Left lobe of liver (tissue), 2 donors: ENCODE measurements at regions not wholly inside any gene's neighbourhood (a gene's known extent, or its start where the extent isn't known, plus 50 kb on each side); places are given as distances from the start of the nearest gene placed in this dataset.
A peak's percentile ranks its signal among the peaks of the same experiment; 100 is the strongest.

Source experiments
- ATAC-seq: fragments of 200-7000 bp; cut with Tn5 transposase; one replicate; pipeline ENCODE4 v1.9.1; 2020; ENCODE audit warnings: mild to moderate bottlenecking, moderate library complexity
- DNase-seq: peaks from one replicate; pipeline ENCODE4 v3.0.0-alpha.2; 2020; ENCODE audit warnings: low spot score
- donor health status: DM: no; HTN: no; CAD: no; lungs with moderate emphysema.
- donor health status: DM: no; HTN: yes; CAD: no.

DNA sequence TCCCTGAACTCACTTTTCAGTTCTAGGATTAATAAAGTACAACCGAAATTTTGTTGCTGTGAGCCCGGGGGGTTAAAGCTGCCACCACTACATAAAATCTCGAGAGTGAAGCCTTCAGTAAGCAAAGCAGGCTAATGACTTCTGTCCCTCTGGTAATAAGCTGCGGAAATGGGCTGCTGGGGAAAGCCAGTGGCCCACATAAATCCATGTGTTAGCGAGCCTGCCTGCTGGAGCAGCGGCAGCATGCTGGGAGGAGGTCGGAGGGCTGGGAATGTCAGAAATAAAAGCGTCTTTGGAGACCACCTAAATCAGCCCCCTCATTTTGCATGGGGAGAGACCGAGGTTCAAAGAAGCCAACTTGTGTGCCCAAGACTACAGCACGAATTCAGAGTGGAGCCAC is 371.7 kb downstream of the TNS1 start:
- no peak for DNase-seq

DNA sequence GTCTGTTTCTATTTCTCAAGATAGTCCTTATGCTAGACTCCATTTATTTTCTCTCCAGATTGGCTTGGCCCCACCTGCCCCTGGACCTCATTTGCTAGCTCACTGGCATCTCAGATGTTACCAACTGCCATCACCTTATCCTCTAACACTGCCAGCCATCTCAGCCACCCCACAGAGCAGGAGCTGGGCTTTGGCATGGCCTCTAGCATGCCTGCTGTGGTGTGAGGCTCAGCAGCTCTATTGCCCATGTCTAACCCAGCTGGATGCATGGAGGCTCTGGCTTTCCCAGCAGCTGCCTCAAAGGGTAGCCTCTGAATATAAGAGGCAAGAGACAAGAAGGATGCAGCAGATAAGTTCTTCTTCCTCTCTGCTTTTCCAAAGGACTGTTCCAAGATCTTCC is 373.4 kb downstream of the TNS1 start:
- DNase-seq (no peak), ATAC-seq (no peak)

More for the DNA sequence above, 371.7 kb downstream of the TNS1 start:
- ATAC-seq = no peak

DNA sequence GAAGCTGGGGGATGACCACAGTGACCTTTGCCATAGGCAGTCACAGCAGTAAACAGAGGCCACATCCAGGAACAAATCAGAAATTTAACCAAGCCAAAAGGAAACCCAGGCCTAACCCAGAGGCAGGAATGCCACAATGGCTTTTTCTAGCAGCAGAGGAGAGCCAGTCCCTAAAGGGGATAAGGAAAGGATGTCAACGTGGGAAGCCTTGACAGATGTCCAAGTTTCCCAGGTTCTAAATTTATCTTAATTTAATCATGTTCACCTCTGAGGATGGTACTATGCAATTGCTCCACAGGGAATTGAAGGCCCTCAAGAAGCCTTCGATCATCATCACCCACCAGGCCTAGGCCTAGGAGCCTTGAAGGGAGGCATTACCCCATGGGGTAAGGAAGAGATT is 374.7 kb downstream of the TNS1 start:
- no peak for ATAC-seq
- no peak for DNase-seq

DNA sequence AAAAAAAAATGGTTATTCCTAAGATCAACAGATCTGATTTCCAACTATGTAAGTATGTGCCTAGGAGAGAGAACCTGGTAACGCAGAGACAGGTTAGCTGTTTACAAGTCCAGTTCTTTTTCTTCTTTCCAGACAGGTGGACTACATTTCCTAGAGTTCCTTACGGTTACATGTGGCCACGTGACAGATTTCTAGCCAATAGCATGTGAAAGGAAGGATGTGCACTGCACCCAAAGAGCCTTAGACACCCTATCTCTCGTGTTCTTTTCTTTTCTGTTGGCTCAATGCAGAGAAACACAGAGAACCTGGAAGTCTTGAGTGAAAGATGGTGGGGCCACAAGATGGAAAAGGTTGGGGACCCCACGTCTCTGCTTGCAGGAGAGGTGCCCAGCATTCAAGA is 375.9 kb downstream of the TNS1 start:
- ATAC-seq (no peak), DNase-seq (no peak)

DNA sequence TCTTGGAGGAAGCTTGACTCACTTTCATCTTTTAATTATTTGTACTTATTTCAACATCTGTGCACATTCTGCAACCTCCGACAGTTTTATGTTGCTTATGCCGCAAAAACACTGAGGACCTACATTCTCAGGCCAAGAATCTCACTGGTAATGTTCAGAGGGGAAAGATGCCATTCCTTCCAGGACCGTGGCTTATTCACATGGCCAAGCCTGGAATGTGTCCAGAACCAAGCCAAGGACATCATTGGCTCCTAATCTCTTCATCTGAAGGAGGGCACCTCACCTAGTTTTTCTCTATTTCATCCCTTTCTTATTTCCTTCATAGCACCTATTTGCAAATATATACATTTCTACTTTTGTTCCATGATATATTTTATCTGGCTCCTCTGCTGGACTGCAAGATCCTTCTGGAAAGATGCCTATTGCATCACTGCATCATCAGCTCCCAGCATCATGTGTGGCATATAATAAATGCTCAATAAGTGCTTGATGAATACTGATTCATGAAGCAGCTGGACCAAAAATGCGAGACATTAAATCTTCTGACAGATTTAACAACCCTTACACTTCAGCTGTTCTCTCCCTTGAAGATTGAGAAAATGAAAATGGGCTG is 377.1 kb downstream of the TNS1 start:
- ATAC-seq = no peak
- no peak for DNase-seq

DNA sequence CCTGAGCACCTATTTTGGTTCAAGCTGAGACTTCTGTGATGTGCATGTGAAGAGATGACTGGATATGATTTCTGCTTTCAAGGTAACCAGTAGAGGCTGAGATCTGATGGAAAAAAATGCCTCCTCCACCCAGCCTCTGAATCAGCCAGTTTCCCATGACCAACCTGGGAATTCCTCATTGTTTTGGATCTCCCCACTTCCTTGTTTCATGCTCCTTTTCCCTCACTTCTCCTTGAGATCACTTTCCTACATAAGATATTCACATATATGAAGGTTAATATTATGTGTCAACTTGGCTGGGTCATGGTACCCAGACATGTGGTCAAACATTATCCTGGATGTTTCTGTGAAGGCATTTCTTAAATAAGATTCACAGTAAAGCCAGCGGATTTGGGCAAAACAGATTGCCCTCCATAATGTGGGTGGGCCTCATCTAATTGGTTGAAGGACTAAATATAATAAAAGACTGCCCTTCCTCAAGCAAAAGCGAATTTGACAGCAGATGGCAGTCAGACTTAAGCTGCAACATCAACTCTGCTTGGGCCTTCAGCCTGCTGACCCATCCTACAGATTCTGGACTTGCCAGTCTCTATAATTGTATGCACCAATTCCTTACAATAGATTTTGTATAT is 379.4 kb downstream of the TNS1 start:
- ATAC-seq = no peak
- no peak for DNase-seq

DNA sequence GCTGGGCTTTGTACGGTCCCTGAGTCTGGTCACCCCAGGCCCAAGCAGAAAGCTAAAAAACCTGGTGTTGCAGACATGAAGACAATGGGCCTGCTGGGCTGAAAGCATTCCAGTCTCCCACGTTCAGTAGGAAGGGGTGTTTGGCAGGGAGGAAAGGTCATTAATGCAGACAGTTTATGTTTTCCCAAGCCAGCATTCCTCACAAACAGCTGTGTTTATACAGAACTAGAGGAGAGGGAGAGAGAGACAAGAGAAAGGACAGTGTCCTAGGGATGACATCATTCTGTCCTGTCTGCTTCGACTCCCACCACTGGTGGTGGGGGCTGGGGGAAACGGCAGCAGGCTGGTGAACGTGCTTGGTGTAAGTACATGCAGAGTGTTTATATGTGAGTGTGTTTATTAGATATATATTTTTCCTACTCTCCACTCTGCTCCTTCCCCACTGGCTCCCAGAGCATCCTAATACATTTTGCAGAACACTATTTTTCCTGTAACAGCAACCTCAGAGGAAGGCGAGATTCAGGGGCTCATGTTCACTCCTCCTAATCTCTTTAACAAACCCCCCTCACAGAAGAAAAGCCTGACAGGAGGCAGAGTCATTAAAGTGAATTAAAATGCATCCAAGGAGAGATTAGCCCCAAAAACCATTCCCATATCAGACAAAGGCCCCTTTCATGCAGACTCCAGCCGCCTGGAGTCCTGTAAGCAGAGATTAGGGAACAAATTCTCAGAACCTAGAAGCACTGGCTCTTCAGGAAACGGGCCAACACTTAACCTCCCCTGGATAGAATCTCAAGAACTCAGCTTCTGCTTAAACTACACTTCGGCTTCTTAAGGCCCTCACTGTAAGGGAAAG is 380.4 kb downstream of the TNS1 start:
- ATAC-seq (peak; percentile 63), DNase-seq (no peak)

DNA sequence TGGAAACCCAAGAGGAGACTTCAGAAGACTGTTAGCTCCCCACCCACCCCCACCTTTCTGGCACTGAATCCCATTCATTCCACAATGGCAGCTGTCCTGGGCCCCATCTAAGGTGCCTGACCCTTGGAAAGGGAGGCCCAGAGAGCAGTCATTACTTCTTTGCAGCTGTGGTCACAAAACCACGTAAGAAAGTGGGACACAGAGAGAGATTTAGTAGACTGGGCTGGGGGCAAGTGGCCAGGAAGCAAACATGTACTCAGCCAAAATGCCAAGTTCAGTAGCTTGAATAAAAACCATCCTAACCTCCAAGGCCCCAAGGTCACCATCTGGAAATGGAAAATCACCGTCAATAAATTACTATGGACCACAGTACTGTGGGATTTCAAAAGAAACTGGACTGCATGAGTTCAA is 381.4 kb downstream of the TNS1 start:
- ATAC-seq (no peak), DNase-seq (no peak)

DNA sequence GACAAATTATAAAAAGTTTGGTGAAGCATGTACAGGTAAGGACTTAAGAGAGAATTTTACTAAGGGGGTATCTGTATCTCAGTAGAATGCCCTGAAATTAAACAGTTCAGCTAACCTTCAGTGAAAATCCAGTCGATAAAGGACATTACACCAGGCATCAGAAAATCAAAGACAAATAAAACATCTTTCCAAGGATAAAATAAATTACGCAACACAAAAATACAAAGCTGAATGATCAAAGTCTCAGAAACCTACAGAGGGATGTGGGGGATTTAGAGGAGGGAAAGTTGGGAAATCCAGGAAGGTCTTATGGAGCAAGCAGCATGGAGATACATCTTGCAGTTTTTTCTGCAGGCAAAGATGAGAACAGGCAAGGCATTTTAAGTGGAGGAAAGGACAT is 384.1 kb downstream of the TNS1 start:
- ATAC-seq (peak; percentile 14), DNase-seq (no peak)

DNA sequence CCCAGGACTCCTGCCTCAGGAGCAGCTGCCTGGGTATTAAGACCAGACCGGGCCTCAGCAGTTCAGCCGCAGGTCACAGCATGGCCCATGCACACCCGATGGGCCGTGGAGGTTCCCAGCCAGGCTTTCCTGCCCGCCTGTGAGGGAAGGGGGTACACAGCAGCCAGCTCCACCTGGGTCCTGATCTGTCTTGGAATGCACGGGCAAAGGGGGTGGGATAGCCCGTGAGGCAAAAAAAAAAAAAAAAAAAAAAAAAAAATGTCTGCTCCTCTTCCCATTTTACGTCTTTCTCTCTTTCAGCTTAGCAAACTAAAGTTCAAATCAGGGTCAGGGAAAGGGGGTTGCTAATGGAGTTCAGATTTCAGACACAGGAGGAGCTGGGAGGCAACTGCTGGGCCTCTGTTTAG is 385.2 kb downstream of the TNS1 start:
- no peak for DNase-seq

DNA sequence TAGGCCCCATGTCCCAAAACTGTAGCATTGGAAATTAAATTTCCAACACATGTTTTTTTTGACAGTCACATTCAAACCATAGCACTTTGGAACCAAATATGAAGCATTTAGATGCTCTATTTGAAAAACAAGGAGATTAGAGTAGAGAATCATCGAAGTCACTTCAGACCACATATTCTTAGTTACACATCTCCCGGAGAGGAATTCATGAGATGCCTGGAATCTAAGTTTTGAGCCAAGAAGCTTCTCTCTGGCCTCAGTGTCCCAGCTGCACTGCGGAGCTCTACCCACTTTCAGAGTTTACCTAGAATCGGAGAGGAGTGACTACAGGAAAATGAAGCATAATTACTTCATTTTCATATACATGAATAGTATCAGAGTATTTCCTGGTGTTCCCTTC is 385.9 kb downstream of the TNS1 start:
- no peak for DNase-seq
- no peak for ATAC-seq

More for the DNA sequence above, 385.2 kb downstream of the TNS1 start:
- no peak for ATAC-seq

DNA sequence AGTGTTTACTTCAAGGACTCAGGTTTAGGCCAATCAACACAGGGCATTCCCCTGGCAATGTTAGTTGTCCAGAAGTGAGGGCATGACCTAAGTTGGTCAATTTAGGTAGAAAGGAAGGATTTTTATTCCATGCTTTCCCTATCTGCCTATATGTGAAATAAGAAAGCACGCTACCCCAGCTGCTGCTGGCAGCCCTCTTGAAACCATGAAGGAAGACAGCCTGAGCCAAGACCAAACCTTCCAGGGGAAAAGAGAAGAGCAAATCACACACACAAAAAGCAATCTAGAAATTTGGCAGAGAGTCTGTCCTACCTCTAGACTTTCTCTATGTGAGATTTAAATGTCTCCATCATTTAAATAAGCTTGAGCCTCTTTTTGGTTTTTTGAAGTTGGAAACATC is 387.6 kb downstream of the TNS1 start:
- ATAC-seq (no peak), DNase-seq (no peak)

DNA sequence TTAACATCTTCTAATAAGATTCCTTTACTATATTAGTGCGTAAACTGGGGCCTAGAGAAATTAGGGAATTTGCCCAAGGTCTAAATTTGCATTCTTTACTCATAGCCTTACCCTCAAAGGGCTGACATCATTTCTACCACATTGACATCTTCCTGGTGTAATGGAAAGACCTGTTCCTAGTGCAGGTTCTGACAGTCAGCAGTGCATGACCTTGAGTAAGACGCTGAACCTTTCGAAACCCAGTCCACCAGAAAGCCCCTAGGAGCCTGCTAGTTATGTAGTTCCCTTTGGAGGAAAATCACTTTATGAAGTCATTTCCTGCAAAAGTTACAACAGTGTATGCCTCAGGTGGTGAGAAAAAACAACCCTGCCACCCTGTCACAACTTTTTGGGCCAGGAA is 388.3 kb downstream of the TNS1 start:
- ATAC-seq (no peak), DNase-seq (no peak)

DNA sequence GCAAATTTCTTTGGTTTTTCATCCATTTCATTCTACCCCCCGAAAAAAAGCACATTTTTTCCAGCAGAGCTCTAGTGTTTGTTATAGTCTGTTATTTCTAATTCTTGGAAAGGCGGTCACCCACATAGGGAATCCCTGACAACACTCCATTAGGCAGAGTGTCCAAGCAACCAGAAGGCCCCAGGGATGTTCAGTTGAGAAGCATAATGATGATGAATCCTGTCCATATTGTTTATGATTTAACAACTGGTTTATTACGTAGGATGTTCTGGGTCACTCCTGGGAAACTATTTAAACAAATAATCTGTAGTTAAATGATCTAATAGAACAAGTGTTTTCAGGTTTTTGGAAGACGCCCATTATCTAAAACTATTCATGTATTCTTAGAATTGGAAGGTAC is 388.7 kb downstream of the TNS1 start:
- DNase-seq (no peak), ATAC-seq (no peak)

DNA sequence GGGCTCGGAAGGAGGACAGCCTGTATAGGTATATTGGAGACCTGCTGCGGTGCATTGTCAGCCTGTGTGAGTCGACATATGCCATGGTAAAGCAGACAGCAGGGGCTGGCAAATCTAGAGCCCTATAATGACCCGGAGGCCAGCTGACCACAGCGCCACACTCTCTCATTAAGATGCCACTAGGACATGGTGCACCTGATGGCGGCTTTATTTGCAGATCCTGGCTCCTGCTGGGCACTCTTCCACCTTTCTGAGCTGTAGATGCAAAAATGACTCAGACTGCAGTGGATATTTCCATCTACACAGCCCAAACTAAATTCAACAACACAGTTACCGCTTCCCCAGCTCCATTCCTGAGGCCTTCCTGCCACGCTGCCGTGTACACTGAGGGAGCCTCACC is 389.9 kb downstream of the TNS1 start:
- DNase-seq (no peak), ATAC-seq (no peak)

DNA sequence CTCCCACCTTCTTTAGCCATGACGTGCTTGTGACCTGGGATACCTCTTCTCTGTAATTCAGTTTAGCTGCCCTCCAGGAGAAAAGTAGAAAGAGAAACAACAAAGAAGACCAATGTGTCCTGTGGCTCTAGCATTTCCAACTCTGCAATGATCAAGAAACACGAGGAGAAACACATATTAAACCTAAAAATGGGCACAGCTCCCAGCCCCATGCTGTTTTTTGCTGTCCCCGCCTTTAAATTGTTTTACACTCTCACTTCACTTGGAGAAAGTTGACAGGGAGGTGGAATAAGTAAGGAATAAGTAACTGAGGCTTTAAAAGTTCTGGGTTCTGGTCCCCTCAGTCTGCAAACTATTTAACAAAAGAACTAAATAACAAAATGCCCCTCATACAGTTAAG is 390.6 kb downstream of the TNS1 start:
- DNase-seq = no peak
- ATAC-seq = no peak

DNA sequence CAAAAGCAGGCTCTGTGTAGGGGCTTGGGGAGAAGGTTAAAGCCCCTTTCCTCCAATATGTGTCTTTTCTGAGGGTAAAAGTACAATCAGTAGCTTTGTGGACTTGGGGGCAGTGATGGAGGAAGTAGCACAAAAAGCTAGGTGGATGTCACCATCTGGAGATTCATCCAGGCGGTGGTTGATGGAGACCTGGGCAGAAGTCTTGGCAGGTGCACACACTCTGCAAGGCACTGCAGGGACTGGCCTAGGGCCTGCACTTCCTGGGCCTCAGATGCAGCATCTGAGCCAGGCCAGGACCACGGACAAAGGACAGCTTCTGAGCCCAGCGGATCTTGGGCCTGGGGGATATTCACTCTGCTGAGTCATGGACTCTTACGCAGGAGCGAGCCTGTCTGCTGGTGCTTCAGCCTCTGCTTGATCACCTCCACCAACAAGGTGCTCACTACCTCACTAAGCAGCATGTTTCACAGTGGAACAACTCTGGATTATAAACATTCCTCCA is 391.1 kb downstream of the TNS1 start:
- ATAC-seq (no peak), DNase-seq (no peak)

DNA sequence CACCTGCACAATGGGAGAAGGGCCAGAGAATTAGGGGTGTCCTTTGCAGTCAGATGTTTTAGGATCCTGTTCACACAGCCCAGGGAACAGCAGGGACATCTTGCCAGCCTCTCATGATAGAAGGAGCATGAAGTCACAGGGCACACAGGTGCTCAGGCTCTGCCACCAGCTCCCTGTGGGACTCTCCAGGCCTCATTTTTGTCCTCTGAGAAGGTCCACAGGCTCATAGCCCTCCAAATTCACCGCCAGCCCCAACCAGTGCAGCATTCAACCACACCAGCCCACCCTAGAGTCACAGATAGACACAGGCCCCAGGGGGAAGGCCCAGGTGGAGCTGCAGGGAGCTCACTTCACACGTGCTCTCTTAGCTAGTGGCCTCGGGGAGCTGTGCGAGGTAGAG is 391.7 kb downstream of the TNS1 start:
- ATAC-seq (no peak), DNase-seq (no peak)

DNA sequence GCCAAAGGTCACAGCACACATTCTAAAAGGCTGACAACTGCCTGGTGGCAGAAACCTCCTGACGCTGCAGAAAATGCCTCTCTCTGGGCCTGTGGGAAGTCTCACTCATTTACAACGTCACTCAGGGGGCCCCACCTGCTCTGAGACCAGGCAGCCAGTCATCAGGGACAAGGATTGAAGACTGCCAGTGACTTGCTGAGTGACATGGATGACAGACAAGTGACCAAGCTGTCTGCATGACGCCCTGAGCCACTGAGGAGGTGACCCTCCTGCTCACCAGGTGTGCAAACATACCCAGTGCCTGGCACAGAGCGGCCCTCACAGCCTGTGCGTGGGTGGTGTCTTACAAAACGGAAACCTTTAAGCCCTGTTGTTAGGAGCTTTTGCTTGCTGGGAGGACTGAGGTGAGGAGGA is 392.4 kb downstream of the TNS1 start:
- no peak for DNase-seq
- peak; percentile 19 for ATAC-seq

DNA sequence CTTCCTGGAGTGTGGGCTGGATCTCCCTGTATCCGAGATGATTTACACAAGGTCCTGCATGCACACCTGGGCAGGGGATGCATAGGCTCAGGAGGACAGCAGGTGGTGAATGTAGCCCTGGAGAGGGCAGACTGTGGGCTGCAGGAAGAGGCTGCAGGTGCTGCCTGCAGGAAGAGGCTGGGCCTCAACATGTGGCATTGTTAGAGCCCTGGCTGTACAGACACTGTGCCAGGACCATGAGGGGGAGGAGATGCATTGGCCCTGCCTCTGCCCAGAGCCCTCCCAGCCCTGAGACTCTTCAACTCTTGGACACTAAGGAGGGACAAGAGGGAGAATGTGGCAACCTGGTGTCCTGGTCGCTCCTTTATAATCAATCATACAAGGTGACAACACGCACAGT is 392.8 kb downstream of the TNS1 start:
- DNase-seq (no peak), ATAC-seq (no peak)

DNA sequence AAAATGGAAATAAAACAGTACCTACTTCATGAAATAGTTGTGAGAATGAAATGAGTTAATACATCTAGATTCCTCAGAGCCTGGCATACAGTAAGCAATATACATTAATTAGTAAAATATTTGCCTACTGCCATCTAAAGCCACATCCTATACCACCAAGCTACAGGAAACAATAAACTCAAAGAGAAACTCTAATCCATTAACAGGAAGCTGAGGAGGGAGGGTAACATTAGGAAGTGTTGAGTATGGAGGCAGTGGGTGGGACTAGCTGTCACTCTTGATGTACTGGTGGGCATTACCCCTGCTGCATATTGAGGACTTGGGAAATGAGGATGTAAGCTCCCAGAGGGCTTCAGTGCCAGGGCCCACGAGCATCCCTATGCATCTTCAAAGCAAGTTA is 396.5 kb downstream of the TNS1 start:
- ATAC-seq (no peak), DNase-seq (no peak)
